HEK293 (cell line): ENCODE measurements at regions not wholly inside any gene's neighbourhood (a gene's known extent, or its start where the extent isn't known, plus 50 kb on each side); places are given as distances from the start of the nearest gene placed in this dataset.

Experiments
- ZBTB21 ChIP-seq: fragments of 450-650 bp; formaldehyde crosslinking; IDR thresholded peaks from 2 replicates; pipeline ENCODE4 v1.5.1; 2017; ENCODE audit warnings: missing biosample characterization, missing genetic modification characterization
- ZIC2 ChIP-seq: fragments of 450-650 bp; formaldehyde crosslinking; IDR thresholded peaks from 2 replicates; pipeline ENCODE4 v1.5.1; 2016; ENCODE audit warnings: missing biosample characterization, missing genetic modification characterization
- ZNF350 ChIP-seq: fragments of 450-650 bp; formaldehyde crosslinking; IDR thresholded peaks from 2 replicates; pipeline ENCODE4 v1.5.0; 2017; ENCODE audit warnings: missing biosample characterization, mild to moderate bottlenecking, missing genetic modification characterization
- ZNF76 ChIP-seq: fragments of 450-650 bp; formaldehyde crosslinking; IDR thresholded peaks from 2 replicates; pipeline ENCODE4; 2016; ENCODE audit warnings: low read depth, missing biosample characterization, missing genetic modification characterization, borderline replicate concordance

DNA sequence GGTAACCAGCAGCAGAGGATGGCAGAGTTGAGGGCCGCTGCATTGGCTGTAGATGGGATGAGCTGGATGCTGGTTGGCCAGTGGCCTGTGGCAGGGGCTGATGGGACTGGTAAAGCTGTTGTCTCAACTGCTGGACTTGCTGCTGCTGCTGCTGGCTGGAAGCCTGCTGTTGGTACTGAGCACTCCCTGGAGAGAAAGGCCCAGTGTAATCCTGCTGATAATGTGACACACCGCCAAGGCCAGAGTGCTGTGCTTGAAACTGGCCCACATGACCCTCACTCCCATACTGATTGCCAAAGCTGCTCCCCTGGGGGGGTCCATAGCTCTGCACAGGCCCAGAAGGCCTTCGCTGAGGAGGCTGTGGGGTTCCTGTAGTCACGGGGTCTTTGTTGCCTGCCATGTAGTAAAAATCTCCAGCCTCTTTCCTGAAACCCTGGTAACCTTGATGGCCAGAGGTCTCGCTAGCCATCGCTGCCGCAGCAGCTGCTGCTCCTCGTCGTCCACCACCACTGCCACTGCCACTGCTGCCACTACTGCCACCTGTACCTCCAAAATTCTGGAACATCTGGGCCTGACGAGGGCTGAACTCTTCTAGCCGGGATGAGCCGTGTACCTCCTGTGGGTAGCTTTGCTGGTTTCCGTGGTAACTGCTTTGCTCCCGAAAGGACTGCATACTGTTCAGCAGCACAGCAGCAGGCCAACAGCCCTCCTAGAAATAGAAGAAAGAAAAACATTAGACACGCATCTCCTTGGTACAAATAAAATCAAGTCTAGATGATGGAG lies 55.6 kb downstream of the TCF20 start:
- no peak for TF ChIP-seq ZNF350 (tag by site-specific recombination)
- TF ChIP-seq ZNF76 (tag by site-specific recombination) = no peak
- peak; percentile 91 for TF ChIP-seq ZIC2 (tag by site-specific recombination)
- no peak for TF ChIP-seq ZBTB21 (tag by site-specific recombination)
